A549 (cell line): ENCODE measurements at regions not wholly inside any gene's neighbourhood (a gene's known extent, or its start where the extent isn't known, plus 50 kb on each side); places are given as distances from the start of the nearest gene placed in this dataset.

ENCODE experiments used
- ATAC-seq, 2 experiments: fragments of 200-7000 bp in 1 of 2; fragments of >200 bp in 1 of 2; cut with Nextera tagmentation in 1 of 2; cut with Tn5 transposase in 1 of 2; 3 replicates each; pipeline versions ENCODE4 v1.8.0 to v1.9.1; 2018 to 2020; ENCODE audit warnings: mild to moderate bottlenecking in 1 of 2, moderate library complexity in 1 of 2
- CTCF ChIA-PET: fragments of 300-600 bp; sonication (Branson Sonifier 250); formaldehyde crosslinking; extraction: SDS; loops from one replicate; lab custom pipeline; 2021; ENCODE audit warnings: antibody characterized with exemption, inconsistent platforms; lab: Yijun Ruan, JAX
- POLR2A ChIA-PET: fragments of 350-600 bp; formaldehyde crosslinking; extraction: SDS; loops from one replicate; lab custom pipeline; 2021; ENCODE audit warnings: antibody characterized with exemption, inconsistent platforms; lab: Yijun Ruan, JAX
- DNase-seq, 2 experiments: peaks; one replicate each; pipeline versions ENCODE4 v3.0.0 to v3.0.0-alpha.2; 2011 to 2016; ENCODE audit warnings: low read depth in 1 of 2, low spot score in 1 of 2
- FAIRE-seq: peaks from 2 replicates; lab custom pipeline; 2011; peaks lifted over from hg19 to GRCh38; lab: Jason Lieb, UNC
- H3K27ac ChIP-seq, 2 experiments: fragments of >200 bp; sonication (Bioruptor Twin); formaldehyde crosslinking; 3 replicates each; pipeline ENCODE4 v1.5.1; 2016 to 2017
- H3K4me1 ChIP-seq: fragments of >200 bp; sonication (Bioruptor Twin); formaldehyde crosslinking; 3 replicates; pipeline ENCODE4 v1.6.1; 2016
- H3K4me2 ChIP-seq: fragments of >200 bp; sonication (Bioruptor Twin); formaldehyde crosslinking; 3 replicates; pipeline ENCODE4 v1.6.1; 2016
- H3K4me3 ChIP-seq: fragments of >200 bp; sonication (Bioruptor Twin); formaldehyde crosslinking; 3 replicates; pipeline ENCODE4 v1.5.1; 2016
- H3K9me3 ChIP-seq: fragments of >200 bp; sonication (Bioruptor Twin); formaldehyde crosslinking; 3 replicates; pipeline ENCODE4 v1.6.1; 2016
- CHD4 ChIP-seq: fragments of 200-600 bp; sonication (generic); IDR thresholded peaks from 2 replicates; pipeline ENCODE4 v1.6.1; 2016; ENCODE audit warnings: antibody characterized with exemption, mild to moderate bottlenecking, borderline replicate concordance
- FOXS1 ChIP-seq: fragments of 250-450 bp; sonication (Bioruptor Pico); IDR thresholded peaks from 2 replicates; pipeline ENCODE4 v1.5.0; 2020; ENCODE audit warnings: mild to moderate bottlenecking, moderate library complexity
- HDAC2 ChIP-seq: fragments of 200-600 bp; sonication (generic); IDR thresholded peaks from 2 replicates; pipeline ENCODE4 v1.6.1; 2016
- HOXB5 ChIP-seq: fragments of 250-450 bp; sonication (Bioruptor Pico); IDR thresholded peaks from 2 replicates; pipeline ENCODE4 v1.5.0; 2020; ENCODE audit warnings: mild to moderate bottlenecking, moderate library complexity
- JUNB ChIP-seq: fragments of >200 bp; sonication (Bioruptor Twin); formaldehyde crosslinking; IDR thresholded peaks from 2 replicates; pipeline ENCODE4 v1.6.1; 2016
- KDM1A ChIP-seq: fragments of 200-600 bp; sonication (generic); IDR thresholded peaks from 2 replicates; pipeline ENCODE4 v1.6.1; 2016; ENCODE audit warnings: low read depth, mild to moderate bottlenecking
- MAZ ChIP-seq: fragments of 150-350 bp; IDR thresholded peaks from 2 replicates; pipeline ENCODE4 v1.6.1; 2014; ENCODE audit warnings: antibody characterized with exemption, low read depth, low read length, borderline replicate concordance
- NFE2L2 ChIP-seq: fragments of 150-350 bp; conservative IDR thresholded peaks from 2 replicates; pipeline ENCODE4 v1.6.1; 2014; ENCODE audit warnings: low read length
- NPAS2 ChIP-seq: fragments of 250-450 bp; sonication (Bioruptor Pico); IDR thresholded peaks from 2 replicates; pipeline ENCODE4 v1.8.0; 2022; ENCODE audit warnings: mild to moderate bottlenecking, moderate library complexity, borderline replicate concordance
- NR3C1 ChIP-seq: fragments of >200 bp; sonication (Bioruptor Twin); formaldehyde crosslinking; IDR thresholded peaks from 3 replicates; pipeline ENCODE4 v1.6.1; 2017
- POLR2A ChIP-seq: IDR thresholded peaks from 2 replicates; pipeline ENCODE4 v1.6.1; 2012; ENCODE audit warnings: mild to moderate bottlenecking, low read length
- RAD21 ChIP-seq, 2 experiments: fragments of >200 bp in 1 of 2; sonication (Bioruptor Twin) in 1 of 2; formaldehyde crosslinking in 1 of 2; IDR thresholded peaks in 1 of 2; conservative IDR thresholded peaks in 1 of 2; 2 replicates in 1 of 2; 3 replicates in 1 of 2; pipeline ENCODE4 v1.6.1; 2012 to 2018; ENCODE audit warnings: inconsistent platforms in 1 of 2
- RCOR1 ChIP-seq: fragments of 150-350 bp; IDR thresholded peaks from 2 replicates; pipeline ENCODE4 v1.6.1; 2014; ENCODE audit warnings: antibody characterized with exemption, low read length, low read depth
- TFCP2L1 ChIP-seq: fragments of 250-450 bp; sonication (Bioruptor Pico); IDR thresholded peaks from 2 replicates; pipeline ENCODE4 v1.5.0; 2021; ENCODE audit warnings: mild to moderate bottlenecking
- TP53 ChIP-seq: fragments of 250-450 bp; sonication (Bioruptor Pico); IDR thresholded peaks from 2 replicates; pipeline ENCODE4 v1.5.0; 2021; ENCODE audit warnings: mild to moderate bottlenecking, moderate library complexity
- ZC3H11A ChIP-seq: fragments of 450-650 bp; IDR thresholded peaks from 2 replicates; pipeline ENCODE4 v1.6.1; 2014; ENCODE audit warnings: antibody characterized with exemption, mild to moderate bottlenecking
- ZFP36 ChIP-seq: fragments of 450-650 bp; IDR thresholded peaks from 2 replicates; pipeline ENCODE4 v1.6.1; 2014; ENCODE audit warnings: borderline replicate concordance; ENCODE audit not compliant: partially characterized antibody
- WGBS: methylation state at CpG from one replicate; pipeline ENCODE4 v1.1.6; 2017; ENCODE audit errors: missing lambda C conversion rate; 5-methylcytosine and 5-hydroxymethylcytosine counted together
- TF ChIP-seq, protein P1 (sequence below): fragments of 250-450 bp; sonication (Bioruptor Pico); IDR thresholded peaks from 2 replicates; pipeline ENCODE4 v1.5.0; 2020; ENCODE audit warnings: low read depth, mild to moderate bottlenecking, moderate library complexity
- TF ChIP-seq, protein P2 (sequence below): fragments of >200 bp; sonication (Bioruptor Twin); formaldehyde crosslinking; IDR thresholded peaks from 3 replicates; pipeline ENCODE4 v1.6.1; 2016
- TF ChIP-seq, protein P3 (sequence below): IDR thresholded peaks from 2 replicates; pipeline ENCODE4 v1.6.1; 2012; ENCODE audit warnings: low read depth, borderline replicate concordance
- TF ChIP-seq, protein P4 (sequence below): fragments of 200-600 bp; sonication (generic); IDR thresholded peaks from 2 replicates; pipeline ENCODE4 v1.6.1; 2016; ENCODE audit warnings: antibody characterized with exemption, mild to moderate bottlenecking, moderate library complexity
- TF ChIP-seq, protein P5 (sequence below): fragments of 450-650 bp; IDR thresholded peaks from 2 replicates; pipeline ENCODE4 v1.6.1; 2014; ENCODE audit warnings: antibody characterized with exemption
- TF ChIP-seq, protein P6 (sequence below): IDR thresholded peaks from 2 replicates; pipeline ENCODE4 v1.6.1; 2012

DNA sequence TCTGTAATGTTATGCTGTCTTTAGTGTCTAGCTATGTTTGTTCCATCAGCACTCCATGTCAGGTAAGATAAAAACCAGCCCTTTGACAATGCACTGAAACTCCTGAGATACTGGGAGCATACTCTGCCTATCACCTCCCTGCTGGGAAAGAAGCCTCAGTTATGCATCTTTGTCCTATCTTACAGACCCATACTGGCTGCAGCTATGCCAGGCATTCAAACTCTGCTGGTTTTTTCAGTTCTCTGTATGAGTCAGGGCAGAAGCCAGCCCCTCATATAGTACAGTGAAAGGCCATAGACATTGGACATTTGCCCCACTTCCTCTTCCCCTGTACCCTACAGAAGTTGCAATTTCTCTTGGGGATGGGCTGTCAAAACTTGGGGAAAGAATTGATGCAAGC is 181.1 kb upstream of the RGPD4 start:
- ATAC-seq: no peak
- ChIA-PET CTCF (no interaction called here), POLR2A (no interaction called here)
- Histone ChIP-seq H3K4me3 (no peak overlapping the region), H3K4me1 (no peaks in the 10 kb centered on the region), H3K4me2 (no peak overlapping the region), H3K27ac (no peak overlapping the region), H3K9me3 (peaks cover 7% of the 10 kb centered on the region; the same call in 1 of the 3 replicates)
- FAIRE-seq: no peak
- no peak for DNase-seq
- TF ChIP-seq HOXB5 (CRISPR knock-in tag) (no peak), POLR2A (no peak), NFE2L2 (no peak), ZC3H11A (no peak), ZFP36 (no peak), TP53 (CRISPR knock-in tag) (no peak), TFCP2L1 (CRISPR knock-in tag) (no peak), NR3C1 (no peak), RAD21 (conservative IDR thresholded peaks at IDR 0.05 in 1 of 2, IDR thresholded peaks at IDR 0.05 in 1 of 2) (no peak), JUNB (no peak), RCOR1 (no peak), CHD4 (no peak)
- TF ChIP-seq, protein P1, sequence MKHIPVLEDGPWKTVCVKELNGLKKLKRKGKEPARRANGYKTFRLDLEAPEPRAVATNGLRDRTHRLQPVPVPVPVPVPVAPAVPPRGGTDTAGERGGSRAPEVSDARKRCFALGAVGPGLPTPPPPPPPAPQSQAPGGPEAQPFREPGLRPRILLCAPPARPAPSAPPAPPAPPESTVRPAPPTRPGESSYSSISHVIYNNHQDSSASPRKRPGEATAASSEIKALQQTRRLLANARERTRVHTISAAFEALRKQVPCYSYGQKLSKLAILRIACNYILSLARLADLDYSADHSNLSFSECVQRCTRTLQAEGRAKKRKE (CRISPR knock-in tag): no peak
- TF ChIP-seq, protein P2, sequence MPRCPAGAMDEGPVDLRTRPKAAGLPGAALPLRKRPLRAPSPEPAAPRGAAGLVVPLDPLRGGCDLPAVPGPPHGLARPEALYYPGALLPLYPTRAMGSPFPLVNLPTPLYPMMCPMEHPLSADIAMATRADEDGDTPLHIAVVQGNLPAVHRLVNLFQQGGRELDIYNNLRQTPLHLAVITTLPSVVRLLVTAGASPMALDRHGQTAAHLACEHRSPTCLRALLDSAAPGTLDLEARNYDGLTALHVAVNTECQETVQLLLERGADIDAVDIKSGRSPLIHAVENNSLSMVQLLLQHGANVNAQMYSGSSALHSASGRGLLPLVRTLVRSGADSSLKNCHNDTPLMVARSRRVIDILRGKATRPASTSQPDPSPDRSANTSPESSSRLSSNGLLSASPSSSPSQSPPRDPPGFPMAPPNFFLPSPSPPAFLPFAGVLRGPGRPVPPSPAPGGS: no peak
- TF ChIP-seq, protein P3, sequence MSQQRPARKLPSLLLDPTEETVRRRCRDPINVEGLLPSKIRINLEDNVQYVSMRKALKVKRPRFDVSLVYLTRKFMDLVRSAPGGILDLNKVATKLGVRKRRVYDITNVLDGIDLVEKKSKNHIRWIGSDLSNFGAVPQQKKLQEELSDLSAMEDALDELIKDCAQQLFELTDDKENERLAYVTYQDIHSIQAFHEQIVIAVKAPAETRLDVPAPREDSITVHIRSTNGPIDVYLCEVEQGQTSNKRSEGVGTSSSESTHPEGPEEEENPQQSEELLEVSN: no peak
- TF ChIP-seq, protein P4, sequence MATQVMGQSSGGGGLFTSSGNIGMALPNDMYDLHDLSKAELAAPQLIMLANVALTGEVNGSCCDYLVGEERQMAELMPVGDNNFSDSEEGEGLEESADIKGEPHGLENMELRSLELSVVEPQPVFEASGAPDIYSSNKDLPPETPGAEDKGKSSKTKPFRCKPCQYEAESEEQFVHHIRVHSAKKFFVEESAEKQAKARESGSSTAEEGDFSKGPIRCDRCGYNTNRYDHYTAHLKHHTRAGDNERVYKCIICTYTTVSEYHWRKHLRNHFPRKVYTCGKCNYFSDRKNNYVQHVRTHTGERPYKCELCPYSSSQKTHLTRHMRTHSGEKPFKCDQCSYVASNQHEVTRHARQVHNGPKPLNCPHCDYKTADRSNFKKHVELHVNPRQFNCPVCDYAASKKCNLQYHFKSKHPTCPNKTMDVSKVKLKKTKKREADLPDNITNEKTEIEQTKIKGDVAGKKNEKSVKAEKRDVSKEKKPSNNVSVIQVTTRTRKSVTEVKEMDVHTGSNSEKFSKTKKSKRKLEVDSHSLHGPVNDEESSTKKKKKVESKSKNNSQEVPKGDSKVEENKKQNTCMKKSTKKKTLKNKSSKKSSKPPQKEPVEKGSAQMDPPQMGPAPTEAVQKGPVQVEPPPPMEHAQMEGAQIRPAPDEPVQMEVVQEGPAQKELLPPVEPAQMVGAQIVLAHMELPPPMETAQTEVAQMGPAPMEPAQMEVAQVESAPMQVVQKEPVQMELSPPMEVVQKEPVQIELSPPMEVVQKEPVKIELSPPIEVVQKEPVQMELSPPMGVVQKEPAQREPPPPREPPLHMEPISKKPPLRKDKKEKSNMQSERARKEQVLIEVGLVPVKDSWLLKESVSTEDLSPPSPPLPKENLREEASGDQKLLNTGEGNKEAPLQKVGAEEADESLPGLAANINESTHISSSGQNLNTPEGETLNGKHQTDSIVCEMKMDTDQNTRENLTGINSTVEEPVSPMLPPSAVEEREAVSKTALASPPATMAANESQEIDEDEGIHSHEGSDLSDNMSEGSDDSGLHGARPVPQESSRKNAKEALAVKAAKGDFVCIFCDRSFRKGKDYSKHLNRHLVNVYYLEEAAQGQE: no peak

DNA sequence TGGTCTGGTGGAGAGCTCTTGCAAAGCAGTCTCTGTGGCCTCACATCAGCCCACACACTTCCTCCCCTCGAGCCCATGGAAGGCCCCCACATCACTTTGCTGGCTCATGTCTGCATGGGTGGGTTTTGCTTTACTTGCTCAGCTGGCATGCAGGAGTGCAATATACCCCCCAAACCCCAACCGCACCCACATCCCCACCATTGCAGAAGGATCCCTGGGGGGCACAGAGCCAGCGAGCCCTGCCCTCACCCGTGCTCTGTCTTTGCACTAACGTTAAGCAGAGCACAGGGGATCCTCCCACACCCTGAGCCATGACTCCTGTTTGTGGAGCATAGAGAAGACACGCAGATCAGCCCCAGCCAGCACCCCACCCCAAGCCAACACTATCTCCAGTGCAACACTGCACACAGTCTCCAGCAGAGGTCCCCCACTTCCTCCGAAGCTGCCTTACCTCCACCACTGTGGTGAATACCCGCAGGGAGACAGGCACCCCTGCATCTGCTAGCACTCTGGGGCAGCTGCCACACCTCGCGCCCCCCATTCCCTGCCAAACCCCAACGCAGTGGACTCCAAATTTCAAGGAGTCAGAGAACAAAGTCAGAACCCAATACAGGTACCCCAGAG is 177.8 kb upstream of the RGPD4 start:
- TF ChIP-seq MAZ: no peak
- TF ChIP-seq KDM1A: no peak
- TF ChIP-seq, protein P5, sequence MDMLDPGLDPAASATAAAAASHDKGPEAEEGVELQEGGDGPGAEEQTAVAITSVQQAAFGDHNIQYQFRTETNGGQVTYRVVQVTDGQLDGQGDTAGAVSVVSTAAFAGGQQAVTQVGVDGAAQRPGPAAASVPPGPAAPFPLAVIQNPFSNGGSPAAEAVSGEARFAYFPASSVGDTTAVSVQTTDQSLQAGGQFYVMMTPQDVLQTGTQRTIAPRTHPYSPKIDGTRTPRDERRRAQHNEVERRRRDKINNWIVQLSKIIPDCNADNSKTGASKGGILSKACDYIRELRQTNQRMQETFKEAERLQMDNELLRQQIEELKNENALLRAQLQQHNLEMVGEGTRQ: no peak
- no peak for TF ChIP-seq HDAC2
- TF ChIP-seq, protein P4: no peak
- no peak for TF ChIP-seq ZFP36
- TF ChIP-seq RAD21 (conservative IDR thresholded peaks at IDR 0.05 in 1 of 2, IDR thresholded peaks at IDR 0.05 in 1 of 2): no peak
- no peak for TF ChIP-seq FOXS1 (CRISPR knock-in tag)
- no peak for TF ChIP-seq NPAS2 (CRISPR knock-in tag)
- TF ChIP-seq RCOR1: no peak
- TF ChIP-seq, protein P6, sequence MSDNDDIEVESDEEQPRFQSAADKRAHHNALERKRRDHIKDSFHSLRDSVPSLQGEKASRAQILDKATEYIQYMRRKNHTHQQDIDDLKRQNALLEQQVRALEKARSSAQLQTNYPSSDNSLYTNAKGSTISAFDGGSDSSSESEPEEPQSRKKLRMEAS: no peak
- Histone ChIP-seq H3K27ac (no peak overlapping the region), H3K4me2 (no peak overlapping the region), H3K4me3 (no peak overlapping the region), H3K4me1 (no peaks in the 10 kb centered on the region), H3K9me3 (peaks cover 9% of the 10 kb centered on the region; the same call in 1 of the 3 replicates)
- WGBS: 52% methylated on average over 11 of the region's 11 CpGs
- FAIRE-seq (no peak), DNase-seq (no peak), ATAC-seq (peak in 1 of 2 experiments; percentile 51; a peak in 3 of 6 replicates)
- CTCF ChIA-PET: interaction anchor here (1.1 kb wide), 1 partner anchor 15 kb away, joined by 3 read pairs; no protein-coding TSS in a partner anchor
- POLR2A ChIA-PET: no interaction called here
